Natural killer cell treated with Interleukin-12 subunit alpha and Interleukin-12 subunit beta and Interleukin-15 and Interleukin-18, amount 100 ng/mL, for 72 hours (primary cell): ENCODE measurements at regions not wholly inside any gene's neighbourhood (a gene's known extent, or its start where the extent isn't known, plus 50 kb on each side); places are given as distances from the start of the nearest gene placed in this dataset.

Source experiments
- ATAC-seq, 2 donors: fragments of 150-1000 bp; cut with Tn5 transposase in 1 of 2; sonication (Bioruptor Pico), chemical (Tn5 transposase) in 1 of 2; 2 replicates each; pipeline ENCODE4 v1.10.0; 2021
- DNase-seq: peaks from one replicate; pipeline ENCODE4 v3.0.0; 2022; ENCODE audit warnings: low spot score
- H3K27ac Mint-ChIP-seq, 2 donors: 1 replicate in 1 of 2; 2 replicates in 1 of 2; pipeline ENCODE4 v1.8.0; 2022; ENCODE audit warnings: mixed read lengths in 2 of 2, mild to moderate bottlenecking in 1 of 2, moderate library complexity in 1 of 2
- H3K27me3 Mint-ChIP-seq, 2 donors: 1 replicate in 1 of 2; 2 replicates in 1 of 2; pipeline ENCODE4 v1.8.0; 2022; ENCODE audit warnings: mixed read lengths in 2 of 2
- H3K36me3 Mint-ChIP-seq: one replicate; pipeline ENCODE4 v1.8.0; 2022; ENCODE audit warnings: mixed read lengths
- H3K4me1 Mint-ChIP-seq, 2 donors: 1 replicate in 1 of 2; 2 replicates in 1 of 2; pipeline ENCODE4 v1.8.0; 2022; ENCODE audit warnings: low read depth in 2 of 2, mixed read lengths in 2 of 2, mild to moderate bottlenecking in 1 of 2
- H3K4me3 Mint-ChIP-seq: one replicate; pipeline ENCODE4 v1.8.0; 2022; ENCODE audit warnings: mixed read lengths
- H3K9me3 Mint-ChIP-seq: 2 replicates; pipeline ENCODE4 v1.8.0; 2022; ENCODE audit warnings: mixed read lengths

DNA sequence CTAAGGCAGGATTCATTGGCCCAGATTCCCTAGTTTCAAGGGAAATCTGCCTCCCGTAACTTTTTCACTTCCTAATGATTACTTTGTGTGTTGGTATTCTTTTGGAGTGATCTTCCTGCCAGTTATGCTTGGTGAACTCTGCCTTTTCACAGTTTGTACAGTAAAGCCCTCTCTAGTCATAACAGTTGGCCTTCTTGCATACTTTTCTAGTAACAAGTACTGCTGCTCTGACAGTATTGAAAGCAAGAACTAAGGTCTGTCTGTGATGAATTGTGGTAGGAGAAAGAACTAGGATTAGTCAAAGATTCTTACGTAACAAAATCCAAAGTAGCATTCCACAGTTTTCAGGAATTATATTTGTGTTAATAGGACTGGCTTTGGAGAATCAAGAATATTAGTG is 1457.2 kb upstream of the WWC1 start:
- peaks cover 4% of the 10 kb centered on the region for H3K36me3 Mint-ChIP-seq
- no peaks in the 10 kb centered on the region for H3K4me1 Mint-ChIP-seq
- ATAC-seq: no peak
- no peak overlapping the region for H3K4me3 Mint-ChIP-seq
- no peak overlapping the region for H3K27ac Mint-ChIP-seq
- no peak for DNase-seq
- H3K9me3 Mint-ChIP-seq: no peaks in the 10 kb centered on the region
- no peaks in the 10 kb centered on the region for H3K27me3 Mint-ChIP-seq

DNA sequence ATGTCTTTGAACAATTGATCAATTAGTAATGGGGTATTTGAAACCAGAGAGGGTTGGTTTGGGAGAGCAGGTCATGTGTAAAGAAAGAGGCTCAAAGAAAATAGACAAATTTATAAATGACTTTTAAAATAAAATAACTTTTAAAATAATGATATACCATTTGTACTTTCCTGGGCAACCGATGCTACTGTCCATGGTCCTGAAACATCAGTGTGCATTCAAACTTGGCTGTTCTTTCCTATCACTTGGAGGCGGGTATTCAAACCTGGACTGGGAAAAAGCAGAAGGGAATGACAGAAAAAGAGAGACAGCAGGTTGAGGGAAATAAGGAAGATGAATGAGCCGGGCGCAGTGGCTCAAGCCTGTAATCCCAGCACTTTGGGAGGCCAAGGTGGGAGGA is 1446.4 kb upstream of the WWC1 start:
- H3K36me3 Mint-ChIP-seq: peaks cover 9% of the 10 kb centered on the region
- H3K4me1 Mint-ChIP-seq: no peaks in the 10 kb centered on the region
- H3K4me3 Mint-ChIP-seq: no peak overlapping the region
- H3K27ac Mint-ChIP-seq: no peak overlapping the region
- no peaks in the 10 kb centered on the region for H3K27me3 Mint-ChIP-seq
- DNase-seq: no peak
- H3K9me3 Mint-ChIP-seq: peaks cover 31% of the 10 kb centered on the region
- no peak for ATAC-seq

DNA sequence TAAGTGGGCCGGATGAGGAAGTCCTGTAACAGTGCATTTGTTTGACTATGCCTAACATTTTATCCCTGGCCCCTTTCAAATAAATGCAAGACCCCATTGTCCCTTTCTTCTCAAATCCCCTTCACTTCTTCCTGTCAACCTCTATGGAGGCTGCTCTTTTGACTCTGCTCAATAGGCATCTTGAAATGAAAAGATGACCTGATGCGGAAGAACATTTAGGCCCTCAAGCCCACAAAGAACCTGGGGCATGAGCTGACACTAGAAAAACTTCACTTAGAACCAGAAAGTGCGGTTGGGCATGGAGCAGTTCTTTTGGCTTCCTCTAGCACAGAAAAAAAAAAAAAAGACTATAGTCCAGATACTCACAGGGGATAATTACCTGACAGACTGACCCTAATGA is 1434.7 kb upstream of the WWC1 start:
- Mint-ChIP-seq H3K36me3 (peaks cover 8% of the 10 kb centered on the region), H3K9me3 (peaks cover 18% of the 10 kb centered on the region), H3K4me3 (no peak overlapping the region), H3K27ac (no peak overlapping the region), H3K27me3 (no peaks in the 10 kb centered on the region), H3K4me1 (no peaks in the 10 kb centered on the region)
- ATAC-seq (no peak), DNase-seq (no peak)

DNA sequence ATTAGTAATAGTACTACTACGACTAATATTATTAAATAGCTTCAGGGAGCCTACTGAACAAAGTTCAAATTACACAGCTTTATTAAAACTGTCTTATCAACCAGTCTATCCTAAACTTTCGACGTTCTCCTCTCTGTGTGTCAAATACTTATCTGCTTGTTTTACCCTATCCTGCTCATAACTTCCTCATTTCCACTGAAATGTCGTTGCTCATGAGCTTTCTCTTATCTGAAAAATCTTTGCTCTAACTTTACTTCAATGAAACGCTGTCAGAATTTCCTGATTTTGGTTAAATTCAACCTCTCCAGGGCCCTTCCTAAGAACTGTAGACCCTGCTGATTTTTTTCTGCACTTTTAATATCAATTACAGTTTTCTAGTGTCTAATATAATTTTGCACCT is 1431.0 kb upstream of the WWC1 start:
- ATAC-seq (no peak), DNase-seq (no peak)
- H3K27ac Mint-ChIP-seq: no peak overlapping the region

DNA sequence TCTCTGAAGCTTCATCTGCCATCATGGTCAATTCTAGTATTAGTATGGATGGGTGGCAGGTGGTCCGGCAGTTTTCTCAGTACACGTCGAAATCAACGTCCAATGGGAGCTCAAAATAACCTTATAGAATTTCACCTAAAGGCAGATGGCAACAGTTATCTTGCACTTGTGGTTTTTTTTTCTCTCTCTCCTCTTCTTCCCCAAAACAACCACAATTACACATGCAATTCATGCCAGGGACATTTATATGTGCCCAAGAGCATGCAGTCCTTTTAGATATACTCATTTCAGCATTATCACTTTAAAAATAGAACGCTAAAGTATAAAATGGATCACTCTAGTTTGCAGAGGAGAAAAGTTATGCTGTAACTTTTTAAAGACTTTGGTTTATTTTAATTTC is 1428.9 kb upstream of the WWC1 start:
- no peaks in the 10 kb centered on the region for H3K36me3 Mint-ChIP-seq
- no peaks in the 10 kb centered on the region for H3K27me3 Mint-ChIP-seq
- H3K4me3 Mint-ChIP-seq: no peak overlapping the region
- ATAC-seq (no peak), DNase-seq (no peak)
- H3K27ac Mint-ChIP-seq: no peak overlapping the region
- peaks cover 31% of the 10 kb centered on the region for H3K9me3 Mint-ChIP-seq
- no peaks in the 10 kb centered on the region for H3K4me1 Mint-ChIP-seq

More for the DNA sequence above, 1431.0 kb upstream of the WWC1 start:
- peaks cover 28% of the 10 kb centered on the region for H3K9me3 Mint-ChIP-seq
- H3K4me1 Mint-ChIP-seq: no peaks in the 10 kb centered on the region
- no peaks in the 10 kb centered on the region for H3K36me3 Mint-ChIP-seq
- no peak overlapping the region for H3K4me3 Mint-ChIP-seq
- no peaks in the 10 kb centered on the region for H3K27me3 Mint-ChIP-seq

DNA sequence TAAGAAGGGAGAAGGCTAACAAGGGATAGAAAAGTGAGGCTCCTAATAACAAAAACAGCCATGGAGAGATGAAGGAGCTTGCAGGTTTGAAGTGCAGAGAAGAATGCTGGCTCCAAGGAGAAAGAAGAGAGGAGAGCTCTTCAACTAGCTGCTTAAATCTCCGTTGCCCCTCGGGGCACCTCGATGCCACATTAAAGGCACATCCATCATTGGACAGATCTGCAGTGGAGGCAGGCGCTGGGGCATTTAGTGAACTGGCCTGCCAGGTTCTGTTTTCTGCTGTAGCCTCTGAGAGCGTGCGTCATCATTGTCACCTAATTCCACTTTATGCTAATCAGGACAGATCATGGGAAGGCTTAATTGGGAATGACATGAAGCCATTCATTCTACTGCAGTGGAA is 1426.2 kb upstream of the WWC1 start:
- Mint-ChIP-seq H3K27me3 (no peaks in the 10 kb centered on the region), H3K4me1 (no peaks in the 10 kb centered on the region), H3K36me3 (no peaks in the 10 kb centered on the region), H3K9me3 (peaks cover 25% of the 10 kb centered on the region), H3K4me3 (no peak overlapping the region), H3K27ac (no peak overlapping the region)
- DNase-seq (no peak), ATAC-seq (no peak)

DNA sequence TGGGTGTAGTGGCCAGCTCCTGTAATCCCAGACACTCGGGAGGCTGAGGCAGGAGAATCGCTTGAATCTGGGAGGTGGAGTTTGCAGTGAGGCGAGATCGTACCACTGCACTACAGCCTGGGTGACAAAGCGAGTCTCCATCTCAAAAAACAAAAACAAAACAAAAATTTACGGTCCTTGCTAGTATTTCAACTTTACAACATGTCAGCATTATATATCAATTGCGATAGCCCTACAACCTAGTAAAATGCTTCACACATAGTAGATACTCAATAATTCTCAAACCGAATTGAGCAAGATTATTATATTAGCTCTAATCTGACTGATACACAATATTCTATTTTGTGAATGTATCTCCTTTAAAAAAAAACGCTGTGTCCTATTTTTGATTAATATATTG is 1411.0 kb upstream of the WWC1 start:
- no peak for ATAC-seq
- H3K27ac Mint-ChIP-seq: no peak overlapping the region
- H3K27me3 Mint-ChIP-seq: no peaks in the 10 kb centered on the region
- H3K9me3 Mint-ChIP-seq: peaks cover 10% of the 10 kb centered on the region
- H3K4me1 Mint-ChIP-seq: no peaks in the 10 kb centered on the region
- peaks cover 10% of the 10 kb centered on the region for H3K36me3 Mint-ChIP-seq
- H3K4me3 Mint-ChIP-seq: no peak overlapping the region
- DNase-seq: no peak

DNA sequence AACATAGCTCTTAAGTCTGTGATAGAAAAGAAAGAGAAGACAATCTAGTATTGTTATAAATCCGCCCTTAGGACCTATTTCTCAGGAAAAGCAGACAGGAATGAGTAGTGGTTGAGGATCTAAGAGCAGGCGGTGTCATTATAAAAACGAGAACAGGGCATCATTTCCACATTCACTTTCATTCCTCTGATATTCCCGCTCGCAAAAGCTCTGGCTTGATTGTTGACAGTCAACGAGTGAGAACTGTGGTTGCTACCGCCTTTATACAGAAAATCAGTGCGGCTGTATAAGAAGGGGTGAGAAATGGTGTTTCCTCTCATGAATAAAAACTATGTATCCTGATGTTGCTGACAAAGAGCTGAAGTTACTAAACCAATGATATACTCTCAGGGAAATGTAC is 1409.6 kb upstream of the WWC1 start:
- H3K27ac Mint-ChIP-seq: no peak overlapping the region
- H3K36me3 Mint-ChIP-seq: peaks cover 10% of the 10 kb centered on the region
- H3K27me3 Mint-ChIP-seq: no peaks in the 10 kb centered on the region
- H3K4me3 Mint-ChIP-seq: no peak overlapping the region
- DNase-seq (no peak), ATAC-seq (no peak)
- H3K9me3 Mint-ChIP-seq: peaks cover 12% of the 10 kb centered on the region
- H3K4me1 Mint-ChIP-seq: no peaks in the 10 kb centered on the region

DNA sequence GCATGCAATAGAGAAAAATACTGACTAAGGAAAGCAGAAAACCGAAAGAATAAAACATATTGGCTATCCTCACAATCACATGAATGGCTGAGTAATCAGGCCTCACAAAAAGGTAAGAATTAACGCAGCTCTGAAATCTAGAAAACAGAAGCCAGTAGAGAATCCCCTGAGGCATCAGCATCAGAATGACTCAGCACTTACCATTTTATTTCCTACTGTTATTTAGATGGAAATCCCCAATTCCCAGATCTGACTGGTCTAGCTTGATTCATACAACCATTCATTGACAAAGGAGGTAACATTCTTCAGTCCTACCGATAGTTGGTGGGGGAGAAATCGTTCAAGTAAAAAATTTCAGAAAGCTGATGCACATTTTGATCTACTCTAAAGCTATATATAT is 1408.4 kb upstream of the WWC1 start:
- H3K9me3 Mint-ChIP-seq: peaks cover 12% of the 10 kb centered on the region
- no peak for DNase-seq
- no peak for ATAC-seq
- peaks cover 8% of the 10 kb centered on the region for H3K36me3 Mint-ChIP-seq
- H3K27me3 Mint-ChIP-seq: no peaks in the 10 kb centered on the region
- no peaks in the 10 kb centered on the region for H3K4me1 Mint-ChIP-seq
- H3K27ac Mint-ChIP-seq: no peak overlapping the region
- no peak overlapping the region for H3K4me3 Mint-ChIP-seq

DNA sequence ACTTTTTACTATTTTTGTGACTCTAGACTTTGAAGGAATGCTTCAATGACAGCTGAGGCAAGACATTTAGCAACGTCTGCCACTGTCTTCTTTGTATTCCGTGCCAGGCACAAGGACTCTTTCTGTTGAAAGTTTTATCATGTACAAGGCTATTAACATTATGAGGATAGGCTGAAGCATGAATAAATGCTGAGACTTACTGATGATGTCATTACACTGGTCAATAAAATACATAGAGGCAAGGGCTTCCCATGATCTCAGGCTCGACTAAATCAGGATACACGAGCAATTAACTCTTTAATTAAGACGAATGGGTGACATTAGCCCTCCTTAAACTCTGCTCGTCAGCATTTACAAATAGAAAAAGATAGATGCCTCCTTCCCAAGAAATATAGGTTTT is 1393.3 kb upstream of the WWC1 start:
- Mint-ChIP-seq H3K4me1 (no peaks in the 10 kb centered on the region), H3K36me3 (peaks cover 10% of the 10 kb centered on the region), H3K4me3 (no peak overlapping the region), H3K27ac (no peak overlapping the region), H3K27me3 (no peaks in the 10 kb centered on the region), H3K9me3 (peaks cover 24% of the 10 kb centered on the region)
- ATAC-seq (no peak), DNase-seq (no peak)

DNA sequence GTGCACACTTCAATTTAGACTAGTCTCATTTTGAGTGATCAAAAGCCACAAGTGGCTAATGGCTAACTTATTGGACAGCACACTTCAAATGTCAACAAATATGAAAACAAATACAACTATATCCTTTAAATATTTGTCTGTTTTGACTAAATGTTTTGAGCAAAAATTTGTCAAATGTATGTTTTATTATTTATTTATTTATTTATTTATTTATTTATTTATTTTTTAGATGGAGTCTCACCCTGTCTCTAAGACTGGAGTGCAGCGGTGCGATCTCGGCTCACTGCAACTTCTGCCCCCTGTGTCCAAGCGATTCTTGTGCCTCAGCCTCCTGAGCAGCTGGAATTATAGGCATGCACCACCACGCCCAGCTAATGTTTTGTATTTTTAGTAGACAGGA is 1392.1 kb upstream of the WWC1 start:
- no peaks in the 10 kb centered on the region for H3K4me1 Mint-ChIP-seq
- H3K4me3 Mint-ChIP-seq: no peak overlapping the region
- H3K27me3 Mint-ChIP-seq: no peaks in the 10 kb centered on the region
- H3K27ac Mint-ChIP-seq: no peak overlapping the region
- peaks cover 21% of the 10 kb centered on the region for H3K9me3 Mint-ChIP-seq
- DNase-seq (no peak), ATAC-seq (no peak)
- H3K36me3 Mint-ChIP-seq: peaks cover 10% of the 10 kb centered on the region

DNA sequence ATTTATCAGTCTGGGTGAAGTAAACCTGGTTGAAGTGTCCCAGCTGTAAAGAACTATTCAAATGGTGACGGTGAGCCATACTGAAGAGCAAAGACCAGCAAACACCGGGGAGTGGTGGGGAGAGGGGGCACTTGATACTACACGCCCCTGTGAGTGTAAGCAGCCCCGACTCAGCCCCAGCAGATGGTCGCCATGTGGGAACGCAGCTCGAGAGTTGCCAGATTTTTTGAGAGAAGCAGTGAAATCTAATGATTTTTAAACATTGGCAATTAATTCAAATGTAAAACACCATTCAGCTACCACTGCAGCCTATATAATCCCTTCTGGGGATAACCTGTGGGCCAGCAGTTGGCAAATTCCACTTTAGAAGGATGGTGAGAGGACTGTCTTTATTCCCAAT is 1386.9 kb upstream of the WWC1 start:
- ATAC-seq: no peak
- Mint-ChIP-seq H3K4me1 (no peaks in the 10 kb centered on the region), H3K9me3 (peaks cover 14% of the 10 kb centered on the region), H3K27ac (no peak overlapping the region), H3K4me3 (no peak overlapping the region), H3K36me3 (no peaks in the 10 kb centered on the region), H3K27me3 (no peaks in the 10 kb centered on the region)
- DNase-seq: no peak

DNA sequence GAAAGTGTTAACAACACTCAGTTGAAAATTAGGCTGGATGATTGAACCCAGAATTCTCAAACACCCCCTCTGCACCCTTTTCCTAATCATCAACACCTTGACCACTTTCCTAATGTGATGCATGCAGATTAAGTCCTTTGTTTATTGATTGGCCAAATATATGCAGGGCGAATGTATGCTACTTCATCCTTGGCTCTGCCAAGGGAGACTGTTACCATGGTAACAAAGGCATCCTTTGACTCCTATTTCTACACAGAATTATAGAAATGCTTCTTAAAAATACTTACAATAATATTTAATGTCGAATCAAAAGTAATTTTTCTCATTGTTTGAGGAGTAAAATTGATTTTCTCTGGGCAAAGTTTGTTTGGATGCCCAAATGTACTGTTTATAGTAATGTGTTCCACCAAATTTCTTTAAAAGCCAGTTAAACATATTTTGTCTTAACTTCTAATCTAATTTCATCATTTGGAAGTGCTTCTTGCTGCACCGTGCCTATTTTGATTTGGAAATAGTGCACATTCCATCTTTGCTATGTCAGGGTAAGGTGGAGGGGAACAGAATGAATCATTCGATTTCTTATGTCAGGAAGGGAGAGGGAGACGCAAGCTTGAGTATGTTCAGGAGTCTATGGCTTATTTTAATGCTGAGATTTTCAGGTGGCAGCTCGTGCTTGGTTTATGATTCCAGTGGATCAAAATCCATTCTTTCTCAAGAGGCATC is 1384.3 kb upstream of the WWC1 start:
- Mint-ChIP-seq H3K36me3 (no peaks in the 10 kb centered on the region), H3K27ac (no peak overlapping the region), H3K4me1 (no peaks in the 10 kb centered on the region), H3K4me3 (no peak overlapping the region), H3K9me3 (peaks cover 8% of the 10 kb centered on the region), H3K27me3 (no peaks in the 10 kb centered on the region)
- DNase-seq (no peak), ATAC-seq (no peak)

DNA sequence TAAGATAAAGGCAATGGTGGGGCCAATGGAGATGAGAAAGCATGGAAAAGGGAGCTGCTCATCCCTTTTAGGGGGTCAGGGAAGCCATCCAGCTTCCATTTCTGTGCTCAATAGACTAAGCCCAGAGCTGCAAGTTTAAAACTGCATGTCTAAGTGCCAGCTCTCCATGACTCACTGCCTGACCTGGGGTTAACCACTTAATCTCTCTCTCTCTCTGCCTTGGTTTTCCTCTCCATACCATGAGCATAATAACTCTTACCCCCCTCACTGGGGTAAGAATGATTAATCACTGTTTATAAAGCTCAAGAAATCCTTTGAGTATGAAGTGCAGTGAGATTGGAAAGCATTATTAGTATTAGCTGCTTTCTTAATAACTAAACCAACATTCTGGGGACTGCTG is 1382.4 kb upstream of the WWC1 start:
- Mint-ChIP-seq H3K4me1 (no peaks in the 10 kb centered on the region), H3K9me3 (peaks cover 5% of the 10 kb centered on the region), H3K27me3 (no peaks in the 10 kb centered on the region), H3K36me3 (no peaks in the 10 kb centered on the region), H3K27ac (no peak overlapping the region), H3K4me3 (no peak overlapping the region)
- DNase-seq (no peak), ATAC-seq (no peak)

DNA sequence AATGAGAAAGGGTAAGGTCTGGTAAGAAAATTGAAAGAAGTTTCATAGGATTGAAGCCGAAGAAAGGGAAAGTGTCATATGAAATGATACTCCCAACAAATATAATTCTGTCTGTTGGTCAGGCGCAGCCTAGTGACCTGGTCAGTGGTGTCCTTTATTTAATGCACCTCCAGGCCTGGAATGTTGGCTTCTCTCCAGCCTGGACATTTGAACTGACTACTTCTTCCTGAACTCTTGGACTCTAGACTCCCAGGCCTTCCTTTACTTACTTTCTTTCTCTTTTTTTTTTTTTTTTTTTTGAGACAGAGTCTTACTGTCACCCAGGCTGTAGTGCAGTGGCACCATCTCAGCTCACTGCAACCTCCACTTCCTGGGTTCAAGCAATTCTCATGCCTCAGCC is 1381.5 kb upstream of the WWC1 start:
- H3K4me3 Mint-ChIP-seq: no peak overlapping the region
- no peak overlapping the region for H3K27ac Mint-ChIP-seq

More for the DNA sequence above, 1381.5 kb upstream of the WWC1 start:
- Mint-ChIP-seq H3K36me3 (no peaks in the 10 kb centered on the region), H3K27me3 (no peaks in the 10 kb centered on the region), H3K9me3 (peaks cover 5% of the 10 kb centered on the region), H3K4me1 (no peaks in the 10 kb centered on the region)
- DNase-seq (no peak), ATAC-seq (no peak)
